NCI-H524 (cell line): ENCODE measurements at regions not wholly inside any gene's neighbourhood (a gene's known extent, or its start where the extent isn't known, plus 50 kb on each side); places are given as distances from the start of the nearest gene placed in this dataset.
A peak's percentile ranks its signal among the peaks of the same experiment; 100 is the strongest.
"Not testable (repeated sequence)": the region's sequence is repeated elsewhere in the genome, so short reads cannot be mapped to it uniquely, and the experiment has no call there.

Source experiments
- DNase-seq, 2 experiments: peaks; one replicate each; lab custom pipeline; 2025; lab: John Stamatoyannopoulos, UW

- not testable (repeated sequence) for DNase-seq
Observed at GRCh38 chr6:4725136-4725760, 51.0 kb upstream of the CDYL start.

DNA sequence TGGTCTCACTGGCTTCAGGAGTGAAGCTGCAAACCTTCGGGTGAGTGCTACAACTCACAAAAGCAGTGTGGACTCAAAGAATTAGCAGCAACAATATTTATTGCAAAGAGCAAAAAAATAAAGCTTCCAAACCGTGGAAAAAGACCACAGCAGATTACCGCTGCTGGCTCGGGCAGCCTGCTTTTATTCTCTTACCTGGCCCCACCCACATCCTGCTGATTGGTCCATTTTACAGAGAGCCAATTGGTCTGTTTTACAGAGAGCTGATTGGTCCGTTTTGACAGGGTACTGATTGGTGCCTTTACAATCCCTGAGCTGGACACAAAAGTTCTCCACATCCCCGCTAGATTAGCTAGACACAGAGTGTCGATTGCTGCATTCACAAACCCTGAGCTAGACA, 51.5 kb upstream of the CDYL start:
- not testable (repeated sequence) for DNase-seq

DNA sequence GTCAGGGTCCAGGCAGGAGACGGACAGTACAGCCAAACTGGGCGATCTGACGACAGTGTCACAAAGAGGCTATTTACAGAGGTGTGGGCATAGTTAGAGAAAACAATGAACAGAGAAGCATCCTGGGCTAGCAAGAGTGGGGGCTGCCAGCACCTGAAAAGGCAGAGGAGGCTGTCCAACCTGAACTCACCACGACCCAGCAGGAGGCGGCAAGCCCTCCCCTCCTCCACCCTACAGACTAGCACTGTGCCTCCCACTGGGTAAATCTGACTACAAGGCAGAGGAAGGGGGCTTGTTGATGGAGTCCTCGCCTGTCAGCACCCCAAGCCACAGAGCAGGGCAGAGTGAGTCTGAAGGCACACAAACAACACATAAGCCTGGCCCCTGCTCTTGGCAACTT, 52.8 kb upstream of the CDYL start:
- DNase-seq = no peak

- not testable (repeated sequence) for DNase-seq
Observed at GRCh38 chr6:4721368-4721767, 54.8 kb upstream of the CDYL start.

GRCh38 chr6:4719491-4719890, 56.7 kb upstream of the CDYL start:
- DNase-seq = no peak

- DNase-seq = no peak
Observed at GRCh38 chr6:4717856-4718255, 58.3 kb upstream of the CDYL start.

- DNase-seq = peak in 1 of 2 experiments; percentile 29
Observed at GRCh38 chr6:4717124-4717523, 59.1 kb upstream of the CDYL start.

DNA sequence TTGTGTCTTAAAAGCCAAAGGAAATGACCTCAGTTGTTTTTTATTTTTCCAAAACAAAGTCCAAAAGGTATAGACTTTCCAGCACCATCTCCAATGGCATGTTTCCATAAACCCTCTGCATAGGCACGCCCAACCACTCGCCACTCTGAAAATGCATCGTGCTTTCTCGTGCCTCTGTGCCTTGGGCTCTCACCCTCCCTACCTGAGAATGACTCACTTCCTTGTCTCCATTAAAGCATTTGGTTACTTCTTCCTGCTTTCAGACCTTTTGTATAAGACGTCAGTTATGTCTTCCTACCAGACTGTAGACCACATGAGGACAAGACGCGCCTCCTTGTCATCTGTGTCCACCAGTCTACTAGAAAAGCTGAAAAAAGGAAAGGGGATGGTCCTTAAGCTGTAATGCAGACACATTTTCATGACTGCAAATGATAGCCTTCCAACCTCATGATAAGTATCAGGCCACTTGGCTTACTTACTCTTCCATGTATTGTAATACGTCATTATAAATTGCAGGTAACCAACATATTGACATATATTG, 61.2 kb upstream of the CDYL start:
- DNase-seq = no peak

- peak in 1 of 2 experiments; percentile 86 for DNase-seq
Observed at GRCh38 chr6:4712291-4712690, 63.9 kb upstream of the CDYL start.

GRCh38 chr6:4707011-4707410, 69.2 kb upstream of the CDYL start:
- DNase-seq = no peak

DNA sequence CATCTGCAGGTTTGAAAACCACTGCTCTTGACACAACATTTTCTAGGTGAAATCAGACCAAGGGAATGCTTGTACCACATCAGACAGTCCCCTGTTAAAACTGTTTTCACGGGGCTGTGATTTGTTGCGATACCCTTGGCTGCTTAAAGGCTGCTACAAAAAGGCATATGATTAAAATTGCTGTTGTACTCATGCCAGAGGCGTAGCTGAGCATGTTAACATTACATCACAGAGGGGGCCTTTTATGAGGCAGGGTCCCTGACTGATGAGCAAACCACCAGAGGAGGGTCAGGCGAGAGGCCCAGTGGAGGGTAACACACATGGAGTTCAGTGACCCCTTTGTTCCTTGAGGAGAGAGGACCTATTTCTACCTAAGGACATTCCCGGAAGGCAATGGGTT, 70.4 kb upstream of the CDYL start:
- no peak for DNase-seq

- DNase-seq = no peak
Observed at GRCh38 chr6:4703382-4703781, 72.8 kb upstream of the CDYL start.

DNA sequence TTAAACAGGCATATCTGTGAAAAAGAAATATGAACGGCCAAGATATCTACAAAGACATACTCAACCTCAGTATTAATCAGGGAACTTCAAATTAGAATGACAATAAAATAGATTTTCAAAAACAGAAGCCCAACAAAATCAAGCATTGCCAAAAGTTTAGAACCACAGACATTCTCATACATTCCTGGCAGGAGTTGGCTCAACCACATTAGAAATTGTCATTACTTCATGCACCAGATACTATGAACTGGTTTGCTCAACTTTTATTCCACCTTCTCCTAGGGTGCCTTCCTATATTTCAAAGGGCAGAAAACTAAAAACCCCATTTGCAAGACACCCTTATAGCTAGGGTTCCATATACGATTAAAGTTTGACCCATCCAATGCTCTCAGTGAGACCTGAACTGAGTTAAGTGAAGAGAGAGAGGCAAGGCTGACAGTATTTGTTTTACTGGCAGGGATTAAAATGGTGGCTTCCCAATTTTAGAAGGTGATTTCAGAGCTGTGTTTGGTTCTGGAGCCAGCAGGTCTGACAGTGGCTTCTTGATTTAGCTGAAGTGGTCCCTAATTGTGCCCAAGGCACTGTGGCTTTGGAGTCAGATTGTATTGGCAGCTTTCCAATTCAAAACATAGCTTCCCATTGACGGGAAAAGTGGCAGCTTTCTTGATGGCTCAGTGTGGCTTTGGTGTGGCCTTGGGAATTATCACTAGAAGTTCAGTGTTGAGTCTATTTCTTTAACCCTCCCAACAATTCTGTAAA, 77.1 kb upstream of the CDYL start:
- peak; percentile 14 to 43 for DNase-seq

- DNase-seq = peak in 1 of 2 experiments; percentile 82
Observed at GRCh38 chr6:4693173-4693970, 82.8 kb upstream of the CDYL start.

DNA sequence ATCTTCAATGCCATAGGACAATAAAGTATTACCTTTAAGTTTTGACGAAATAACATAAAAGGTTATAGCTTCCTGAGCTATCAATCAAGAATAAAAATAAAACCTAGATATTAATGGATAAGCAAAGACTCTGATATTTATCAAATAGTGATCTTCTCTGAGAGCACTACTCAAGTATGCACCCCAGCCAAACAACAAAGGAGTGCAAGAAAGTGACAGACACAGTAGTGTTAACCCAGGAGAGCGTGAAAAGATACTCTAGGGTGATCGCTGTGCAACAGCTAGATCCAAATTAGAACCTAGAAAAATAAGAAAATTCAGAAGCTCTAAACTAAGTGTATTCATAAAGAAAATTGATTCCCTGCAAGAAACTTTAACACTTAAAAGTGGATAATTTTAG, 83.5 kb upstream of the CDYL start:
- no peak for DNase-seq

DNA sequence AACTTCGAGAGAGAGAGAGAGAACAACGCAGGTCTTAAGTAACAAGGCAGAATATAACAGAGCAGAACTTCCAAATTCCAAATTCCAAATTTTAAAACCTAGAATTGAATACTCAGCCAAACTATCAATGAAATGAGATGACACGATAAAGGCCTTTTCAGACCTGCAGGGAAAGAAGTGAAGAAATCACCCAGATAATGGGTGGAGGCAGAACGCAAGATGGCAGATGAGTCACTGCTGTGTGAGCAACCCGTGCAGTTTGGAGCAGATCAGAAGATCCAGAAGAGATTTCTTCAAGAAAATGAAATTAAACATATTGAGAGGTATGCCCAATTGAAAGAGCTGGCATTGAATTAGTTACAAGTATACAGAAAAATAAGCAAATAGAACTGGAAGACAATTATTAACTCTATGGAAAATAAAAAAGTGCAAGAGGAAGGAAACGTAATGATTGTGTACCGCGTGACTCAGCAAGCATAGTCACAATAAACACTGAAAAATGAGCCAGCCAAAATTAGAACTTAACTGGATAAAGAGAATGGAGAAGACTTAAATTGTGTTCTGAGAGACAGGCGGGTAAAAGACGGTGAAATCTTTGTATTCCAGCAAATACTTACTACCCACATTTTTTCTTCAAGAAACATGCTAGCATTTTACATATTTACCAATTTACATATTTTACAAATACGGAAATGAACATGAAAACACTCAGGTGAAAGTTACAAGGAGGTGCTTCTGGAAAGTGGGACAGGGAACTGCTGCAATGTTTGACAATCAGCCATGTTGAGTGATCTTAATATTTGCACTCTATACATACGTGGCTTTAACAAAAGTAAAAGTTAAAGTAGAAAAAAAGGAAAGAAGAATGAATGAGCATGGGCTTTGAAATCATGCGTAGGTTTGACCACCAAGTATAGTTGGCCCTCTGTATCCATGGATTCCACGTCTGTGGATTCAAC, 87.9 kb upstream of the CDYL start:
- no peak for DNase-seq

DNA sequence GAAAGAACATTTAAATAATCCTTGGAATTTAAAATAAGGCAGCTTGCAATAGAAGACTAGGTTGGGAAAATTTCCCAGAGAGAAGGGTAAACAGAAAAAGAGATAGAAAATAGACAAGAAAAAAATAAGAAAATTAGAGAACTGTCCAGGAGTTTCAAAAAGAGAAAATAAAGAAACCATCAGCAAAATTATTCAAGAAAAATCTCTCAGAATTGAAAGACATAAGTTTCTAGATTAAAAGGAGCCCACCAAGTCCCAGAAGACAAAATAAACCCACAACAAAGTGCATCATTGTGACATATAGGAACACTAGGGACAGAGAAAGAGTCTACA, 88.6 kb upstream of the CDYL start:
- DNase-seq = no peak

- DNase-seq = no peak
Observed at GRCh38 chr6:4682431-4683097, 93.6 kb upstream of the CDYL start.

DNA sequence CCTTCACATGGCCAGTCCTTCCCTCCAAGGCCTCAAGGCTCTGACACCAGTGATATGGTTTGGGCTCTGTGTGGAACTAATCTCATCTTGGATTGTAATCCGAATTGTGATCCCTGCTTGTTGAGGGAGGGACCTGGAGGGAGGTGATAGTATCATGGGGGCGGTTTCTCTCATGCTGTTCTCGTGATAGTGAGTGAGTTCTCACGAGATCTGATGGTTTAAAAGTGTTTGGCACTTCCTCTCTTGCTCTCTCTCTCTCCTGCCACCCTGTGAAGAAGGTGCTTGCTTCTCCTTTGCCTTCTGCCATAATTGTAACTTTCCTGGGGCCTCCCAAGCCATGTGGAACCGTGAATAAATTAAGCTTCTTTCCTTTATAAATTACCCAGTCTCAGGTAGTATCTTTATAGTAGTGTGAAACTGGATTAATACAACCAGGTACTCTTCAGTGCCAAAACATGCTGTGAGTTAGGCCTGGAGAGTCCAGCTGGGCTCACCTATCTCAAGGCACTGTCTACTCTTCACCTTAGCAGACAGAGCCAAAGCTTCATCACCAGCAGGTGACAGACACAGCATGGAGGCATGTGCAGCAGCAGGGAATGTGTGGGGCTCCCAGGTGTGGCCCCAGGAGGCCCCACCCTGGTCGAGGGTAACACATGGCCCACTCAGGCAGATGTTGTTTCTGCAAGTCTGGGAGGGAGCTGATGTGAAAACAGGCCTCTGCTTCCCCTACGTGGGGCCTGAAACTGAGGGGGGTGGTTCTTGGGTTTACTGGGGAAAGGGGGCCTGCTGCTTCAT, 97.5 kb upstream of the CDYL start:
- DNase-seq = no peak

- DNase-seq = no peak
Observed at GRCh38 chr6:4677751-4678065, 98.5 kb upstream of the CDYL start.
